PC-9 (cell line): ENCODE measurements at regions not wholly inside any gene's neighbourhood (a gene's known extent, or its start where the extent isn't known, plus 50 kb on each side); places are given as distances from the start of the nearest gene placed in this dataset.

ENCODE experiments used
- BruUV-seq: library from RNA; stranded (reverse); fragments of 400-500 nt; replicated peaks from 2 replicates; lab custom pipeline; 2021; lab: Mats Ljungman, UMichigan
- CTCF ChIA-PET: fragments of 300-600 bp; sonication (Branson Sonifier 250); formaldehyde crosslinking; loops from one replicate; lab custom pipeline; 2022; ENCODE audit warnings: antibody characterized with exemption; lab: Charles Lee
- POLR2A ChIA-PET: fragments of 300-600 bp; sonication (Branson Sonifier 250); formaldehyde crosslinking; loops from one replicate; lab custom pipeline; 2022; ENCODE audit warnings: antibody characterized with exemption; ENCODE audit not compliant: unreplicated experiment; lab: Charles Lee
- DNase-seq, 2 experiments: peaks; one replicate each; pipeline versions ENCODE4 v3.0.0 to v3.0.0-alpha.2; 2015 to 2022; ENCODE audit warnings: mixed read lengths in 1 of 2
- H2AFZ ChIP-seq: fragments of 200-600 bp; sonication (generic); 2 replicates; pipeline ENCODE4 v1.8.1; 2017; ENCODE audit warnings: antibody characterized with exemption
- H3F3A ChIP-seq: fragments of 200-600 bp; sonication (generic); 2 replicates; pipeline ENCODE4 v1.8.1; 2017; ENCODE audit warnings: antibody characterized with exemption, mild to moderate bottlenecking, low read depth; ENCODE audit not compliant: insufficient read depth
- H3K27ac ChIP-seq: fragments of 200-600 bp; sonication (generic); 2 replicates; pipeline ENCODE4 v1.6.1; 2016; ENCODE audit warnings: mixed run types
- H3K27me3 ChIP-seq: fragments of 200-600 bp; sonication (generic); 2 replicates; pipeline ENCODE4 v1.6.1; 2016; ENCODE audit warnings: low read depth, mixed run types; ENCODE audit not compliant: insufficient read depth
- H3K36me3 ChIP-seq: fragments of 200-600 bp; sonication (generic); 2 replicates; pipeline ENCODE4 v1.6.1; 2016; ENCODE audit warnings: low read depth, mixed run types
- H3K4me1 ChIP-seq: fragments of 200-600 bp; sonication (generic); replicated peaks from 2 replicates; pipeline ENCODE4 v1.6.1; 2016; ENCODE audit warnings: mixed run types; ENCODE audit not compliant: insufficient read depth
- H3K4me2 ChIP-seq: fragments of 200-600 bp; sonication (generic); 2 replicates; pipeline ENCODE4 v1.6.1; 2017; ENCODE audit warnings: mixed run types
- H3K4me3 ChIP-seq: fragments of 200-600 bp; sonication (generic); 2 replicates; pipeline ENCODE4 v1.6.1; 2016; ENCODE audit warnings: mixed run types
- H3K79me2 ChIP-seq: fragments of 200-600 bp; sonication (generic); 2 replicates; pipeline ENCODE4 v1.6.1; 2017; ENCODE audit warnings: low read depth, mixed run types
- H3K9me2 ChIP-seq: fragments of 200-600 bp; sonication (generic); 2 replicates; pipeline ENCODE4 v1.8.1; 2017; ENCODE audit warnings: mild to moderate bottlenecking; ENCODE audit not compliant: insufficient read depth
- H3K9me3 ChIP-seq: fragments of 200-600 bp; sonication (generic); 2 replicates; pipeline ENCODE4 v1.8.1; 2016; ENCODE audit warnings: low read depth; ENCODE audit not compliant: insufficient read depth
- H4K20me1 ChIP-seq: fragments of 200-600 bp; sonication (generic); 2 replicates; pipeline ENCODE4 v1.8.1; 2017; ENCODE audit not compliant: insufficient read depth
- CTCF ChIP-seq: fragments of 200-600 bp; sonication (generic); conservative IDR thresholded peaks from 2 replicates; pipeline ENCODE4 v1.6.1; 2017; ENCODE audit warnings: mixed run types, antibody characterized with exemption, mild to moderate bottlenecking, moderate library complexity
- EZH2 ChIP-seq: fragments of 200-600 bp; sonication (generic); IDR thresholded peaks from 2 replicates; pipeline ENCODE4 v1.8.0; 2017; ENCODE audit warnings: antibody characterized with exemption, low read depth
- intact Hi-C: fragments of 100-400 bp; cut with micrococcal nuclease; formaldehyde crosslinking; loops from one replicate; pipeline ENCODE4 v1.10.0; 2022; ENCODE audit not compliant: unreplicated experiment

GRCh38 chr7:98729121-98729520 is 112.0 kb downstream of the NPTX2 start:
- Histone ChIP-seq H3K27me3 (peaks cover 50% of the 10 kb centered on the region), H2AFZ (no peak overlapping the region), H3K4me3 (no peak overlapping the region), H3K9me3 (peaks cover 6% of the 10 kb centered on the region; the same call in 1 of the 2 replicates), H3K4me2 (no peak overlapping the region), H4K20me1 (no peaks in the 10 kb centered on the region), H3F3A (no peaks in the 10 kb centered on the region), H3K27ac (no peak overlapping the region), H3K9me2 (no peaks in the 10 kb centered on the region), H3K79me2 (no peaks in the 10 kb centered on the region), H3K4me1 (no peaks in the 10 kb centered on the region), H3K36me3 (no peaks in the 10 kb centered on the region)
- POLR2A ChIA-PET = no interaction called here
- intact Hi-C loops = no loop called here
- BruUV-seq = no TSS peak
- no peak for DNase-seq
- CTCF ChIA-PET = no interaction called here
- TF ChIP-seq CTCF = no peak
- TF ChIP-seq EZH2 = no peak

- peaks cover 44% of the 10 kb centered on the region for H3K27me3 ChIP-seq
- H3K4me2 ChIP-seq = no peak overlapping the region
- no peaks in the 10 kb centered on the region for H3K36me3 ChIP-seq
- H3K4me3 ChIP-seq = no peak overlapping the region
- H2AFZ ChIP-seq = no peak overlapping the region
- H3K79me2 ChIP-seq = no peaks in the 10 kb centered on the region
- intact Hi-C loops = no loop called here
- peaks cover 6% of the 10 kb centered on the region; the same call in 1 of the 2 replicates for H3K9me3 ChIP-seq
- ChIA-PET CTCF (no interaction called here), POLR2A (no interaction called here)
- no peaks in the 10 kb centered on the region for H3K4me1 ChIP-seq
- DNase-seq = no peak
- H4K20me1 ChIP-seq = no peaks in the 10 kb centered on the region
- H3K9me2 ChIP-seq = no peaks in the 10 kb centered on the region
- BruUV-seq = no TSS peak
- H3F3A ChIP-seq = no peaks in the 10 kb centered on the region
- no peak overlapping the region for H3K27ac ChIP-seq
- TF ChIP-seq EZH2 (no peak), CTCF (no peak)
These were observed 113.2 kb downstream of the NPTX2 start for GRCh38 chr7:98730326-98730725.

- CTCF ChIA-PET = interaction anchor here (0.5 kb wide), 1 partner anchor 361 kb away, joined by 3 read pairs; no protein-coding TSS in a partner anchor
These were observed 114.6 kb downstream of the NPTX2 start for GRCh38 chr7:98731651-98732050.

More at GRCh38 chr7:98731651-98732050, 114.6 kb downstream of the NPTX2 start:
- Histone ChIP-seq H2AFZ (no peak overlapping the region), H3K9me3 (peaks cover 6% of the 10 kb centered on the region; the same call in 1 of the 2 replicates), H3K27ac (no peak overlapping the region), H3K4me1 (no peaks in the 10 kb centered on the region), H3K36me3 (no peaks in the 10 kb centered on the region), H3K79me2 (no peaks in the 10 kb centered on the region), H4K20me1 (no peaks in the 10 kb centered on the region), H3K4me2 (no peak overlapping the region), H3K9me2 (no peaks in the 10 kb centered on the region), H3K27me3 (peaks cover 51% of the 10 kb centered on the region), H3F3A (no peaks in the 10 kb centered on the region; the same call in 1 of the 2 replicates), H3K4me3 (no peak overlapping the region)
- no peak for TF ChIP-seq EZH2
- TF ChIP-seq CTCF = no peak
- no peak for DNase-seq
- no TSS peak for BruUV-seq
- intact Hi-C loops = loop anchor here (2.0 kb wide), 1 partner anchor 105 kb away; no protein-coding TSS in a partner anchor
- POLR2A ChIA-PET = no interaction called here
